ENCODE measurements at regions not wholly inside any gene's neighbourhood (a gene's known extent, or its start where the extent isn't known, plus 50 kb on each side); places are given as distances from the start of the nearest gene placed in this dataset.

GRCh38 chr3:94210256-94210655, 147.4 kb downstream of the NSUN3 start:
- TF ChIP-seq POLR2A (IDR thresholded peaks at IDR 0.05) (no peak), EP300 (IDR thresholded peaks at IDR 0.05) (no peak)

All from stomach (tissue), 4 donors.